Chondrocyte (in vitro differentiated cells): ENCODE measurements at regions not wholly inside any gene's neighbourhood (a gene's known extent, or its start where the extent isn't known, plus 50 kb on each side); places are given as distances from the start of the nearest gene placed in this dataset.

Experiments used
- DNase-seq: peaks from one replicate; pipeline ENCODE4 v3.0.0; 2021; ENCODE audit warnings: mixed read lengths, low spot score
- H3K27ac Mint-ChIP-seq: one replicate; pipeline ENCODE4 v1.8.0; 2021; ENCODE audit warnings: mild to moderate bottlenecking, moderate library complexity, mixed read lengths; ENCODE audit not compliant: unreplicated experiment
- H3K27me3 Mint-ChIP-seq: 2 replicates; pipeline ENCODE4 v1.8.0; 2021; ENCODE audit warnings: low read depth, mixed read lengths
- H3K36me3 Mint-ChIP-seq: 2 replicates; pipeline ENCODE4 v1.8.0; 2021; ENCODE audit warnings: low read depth, mixed read lengths
- H3K4me1 Mint-ChIP-seq: 2 replicates; pipeline ENCODE4 v1.8.0; 2021; ENCODE audit warnings: low read depth, mild to moderate bottlenecking, mixed read lengths
- H3K4me3 Mint-ChIP-seq: one replicate; pipeline ENCODE4 v1.8.0; 2021; ENCODE audit warnings: mild to moderate bottlenecking, moderate library complexity, mixed read lengths; ENCODE audit not compliant: unreplicated experiment
- H3K9me3 Mint-ChIP-seq: 2 replicates; pipeline ENCODE4 v1.8.0; 2021; ENCODE audit warnings: low read depth, mixed read lengths
- CTCF ChIP-seq: fragments of 200-600 bp; sonication (generic); IDR thresholded peaks from 2 replicates; pipeline ENCODE4 v1.5.0; 2021; ENCODE audit warnings: antibody characterized with exemption, mild to moderate bottlenecking, moderate library complexity

GRCh38 chr12:113581342-113581741, 109.7 kb upstream of the LHX5 start:
- Mint-ChIP-seq H3K36me3 (no peaks in the 10 kb centered on the region), H3K27ac (no peak overlapping the region), H3K4me1 (no peaks in the 10 kb centered on the region), H3K9me3 (peaks cover 10% of the 10 kb centered on the region), H3K4me3 (no peak overlapping the region), H3K27me3 (peaks cover 9% of the 10 kb centered on the region)
- TF ChIP-seq CTCF, result no peak
- DNase-seq, result no peak

- no peaks in the 10 kb centered on the region for H3K36me3 Mint-ChIP-seq
- H3K4me3 Mint-ChIP-seq, result no peak overlapping the region
- peaks cover 10% of the 10 kb centered on the region for H3K9me3 Mint-ChIP-seq
- H3K4me1 Mint-ChIP-seq, result no peaks in the 10 kb centered on the region
- peaks cover 9% of the 10 kb centered on the region for H3K27me3 Mint-ChIP-seq
- no peak for TF ChIP-seq CTCF
- no peak for DNase-seq
- H3K27ac Mint-ChIP-seq, result no peak overlapping the region
These were observed 108.8 kb upstream of the LHX5 start for GRCh38 chr12:113580437-113580836.

- Mint-ChIP-seq H3K36me3 (no peaks in the 10 kb centered on the region), H3K27me3 (peaks cover 17% of the 10 kb centered on the region), H3K27ac (no peak overlapping the region), H3K4me3 (no peak overlapping the region), H3K9me3 (peaks cover 10% of the 10 kb centered on the region), H3K4me1 (no peaks in the 10 kb centered on the region)
- no peak for DNase-seq
- TF ChIP-seq CTCF, result no peak
These were observed 105.9 kb upstream of the LHX5 start for GRCh38 chr12:113577464-113578129.

GRCh38 chr12:113575386-113575785, 103.7 kb upstream of the LHX5 start:
- H3K27me3 Mint-ChIP-seq, result peaks cover 17% of the 10 kb centered on the region
- H3K36me3 Mint-ChIP-seq, result no peaks in the 10 kb centered on the region
- DNase-seq, result no peak

GRCh38 chr12:113573148-113573547, 101.5 kb upstream of the LHX5 start:
- no peak for TF ChIP-seq CTCF

More at GRCh38 chr12:113575386-113575785, 103.7 kb upstream of the LHX5 start:
- no peaks in the 10 kb centered on the region for H3K4me1 Mint-ChIP-seq
- no peak for TF ChIP-seq CTCF
- H3K27ac Mint-ChIP-seq, result no peak overlapping the region
- H3K9me3 Mint-ChIP-seq, result peaks cover 2% of the 10 kb centered on the region
- no peak overlapping the region for H3K4me3 Mint-ChIP-seq

More at GRCh38 chr12:113573148-113573547, 101.5 kb upstream of the LHX5 start:
- no peak overlapping the region for H3K27ac Mint-ChIP-seq
- peaks cover 2% of the 10 kb centered on the region for H3K9me3 Mint-ChIP-seq
- no peak for DNase-seq
- peaks cover 12% of the 10 kb centered on the region for H3K27me3 Mint-ChIP-seq
- no peak overlapping the region for H3K4me3 Mint-ChIP-seq
- H3K4me1 Mint-ChIP-seq, result no peaks in the 10 kb centered on the region
- no peaks in the 10 kb centered on the region for H3K36me3 Mint-ChIP-seq
